Esophagus squamous epithelium (tissue), 5 donors: ENCODE measurements at regions not wholly inside any gene's neighbourhood (a gene's known extent, or its start where the extent isn't known, plus 50 kb on each side); places are given as distances from the start of the nearest gene placed in this dataset.

Source experiments
- DNase-seq: peaks from one replicate; lab custom pipeline; 2025; lab: John Stamatoyannopoulos, UW
- H3K27ac ChIP-seq, 4 donors: fragments of 200-600 bp; sonication (generic); one replicate each; pipeline ENCODE4 v1.5.1; 2016 to 2019; ENCODE audit warnings: mild to moderate bottlenecking in 1 of 4
- H3K27me3 ChIP-seq, 4 donors: fragments of 200-600 bp; sonication (generic); 1 replicate in 3 of 4; 2 replicates in 1 of 4; pipeline versions ENCODE4 v1.5.1 to v1.6.0; 2017 to 2021; ENCODE audit warnings: antibody characterized with exemption in 1 of 4
- H3K36me3 ChIP-seq, 3 donors: fragments of 200-600 bp; sonication (generic); one replicate each; pipeline ENCODE4 v1.5.1; 2016 to 2019
- H3K4me1 ChIP-seq, 3 donors: fragments of 200-600 bp; sonication (generic); one replicate each; pipeline ENCODE4 v1.5.1; 2017 to 2019
- H3K4me3 ChIP-seq, 4 donors: fragments of 200-600 bp; sonication (generic); 1 replicate in 3 of 4; 2 replicates in 1 of 4; pipeline ENCODE4 v1.5.1; 2016 to 2019; ENCODE audit warnings: mild to moderate bottlenecking in 2 of 4, moderate library complexity in 1 of 4
- H3K9me3 ChIP-seq, 3 donors: fragments of 200-600 bp; sonication (generic); one replicate each; pipeline ENCODE4 v1.5.1; 2016 to 2019
- CTCF ChIP-seq, 6 experiments: fragments of 450-650 bp in 4 of 6; fragments of 200-600 bp in 2 of 6; sonication (generic) in 2 of 6; IDR thresholded peaks; one replicate each; pipeline ENCODE4 v1.5.1; 2016 to 2019; ENCODE audit warnings: antibody characterized with exemption in 6 of 6, mild to moderate bottlenecking in 4 of 6, moderate library complexity in 4 of 6
- POLR2A ChIP-seq, 4 donors: fragments of 450-650 bp; IDR thresholded peaks; one replicate each; pipeline ENCODE4 v1.6.1; 2017; ENCODE audit warnings: antibody characterized with exemption in 4 of 4, mild to moderate bottlenecking in 4 of 4, moderate library complexity in 3 of 4
- WGBS, 2 donors: methylation state at CpG; one replicate each; pipeline ENCODE4 v1.1.5; 2018; 5-methylcytosine and 5-hydroxymethylcytosine counted together
- intact Hi-C: fragments of 100-400 bp; cut with DNase I; formaldehyde crosslinking; loops from one replicate; pipeline ENCODE4 v1.15.0; 2022
- donor health status: DM: yes; HTN: yes; CAD: no.

GRCh38 chr21:19855522-19855921, 1142.7 kb upstream of the NCAM2 start:
- no peak overlapping the region for H3K4me3 ChIP-seq
- intact Hi-C loops: no loop called here
- peaks cover 0 to 20% (median 0%) of the 10 kb centered on the region in 3 donors for H3K9me3 ChIP-seq
- no peak overlapping the region for H3K27ac ChIP-seq
- no peak for TF ChIP-seq POLR2A (IDR thresholded peaks at IDR 0.05)
- TF ChIP-seq CTCF (IDR thresholded peaks at IDR 0.05): no peak
- no peaks in the 10 kb centered on the region for H3K36me3 ChIP-seq
- H3K4me1 ChIP-seq: no peaks in the 10 kb centered on the region
- whole genome bisulfite sequencing, 2 donors: 65 to 93% methylated on average over 3 of the region's 3 CpGs
- H3K27me3 ChIP-seq: no peaks in the 10 kb centered on the region
- no peak for DNase-seq

- H3K36me3 ChIP-seq: no peaks in the 10 kb centered on the region
- no peaks in the 10 kb centered on the region for H3K27me3 ChIP-seq
- no peak overlapping the region for H3K27ac ChIP-seq
- no peak for DNase-seq
- intact Hi-C loops: no loop called here
- H3K9me3 ChIP-seq: peaks cover 0 to 3% (median 0%) of the 10 kb centered on the region in 3 donors
- 71% methylated on average over 2 of the region's 2 CpGs for WGBS, 2 donors
- no peak for TF ChIP-seq CTCF (IDR thresholded peaks at IDR 0.05)
- no peak for TF ChIP-seq POLR2A (IDR thresholded peaks at IDR 0.05)
- no peak overlapping the region for H3K4me3 ChIP-seq
- no peaks in the 10 kb centered on the region for H3K4me1 ChIP-seq
These were observed 1133.7 kb upstream of the NCAM2 start for GRCh38 chr21:19864476-19864875.

- 83 to 96% methylated on average over 2 of the region's 2 CpGs for WGBS, 2 donors
- no peak for TF ChIP-seq CTCF (IDR thresholded peaks at IDR 0.05)
- TF ChIP-seq POLR2A (IDR thresholded peaks at IDR 0.05): no peak
- no peak overlapping the region for H3K4me3 ChIP-seq
These were observed 1127.5 kb upstream of the NCAM2 start for GRCh38 chr21:19870682-19871081.

GRCh38 chr21:19874521-19874920, 1123.7 kb upstream of the NCAM2 start:
- H3K4me1 ChIP-seq: no peaks in the 10 kb centered on the region
- H3K4me3 ChIP-seq: no peak overlapping the region
- H3K9me3 ChIP-seq: peaks cover 0 to 8% (median 3%) of the 10 kb centered on the region in 3 donors
- no peaks in the 10 kb centered on the region for H3K36me3 ChIP-seq
- TF ChIP-seq CTCF (IDR thresholded peaks at IDR 0.05) (no peak), POLR2A (IDR thresholded peaks at IDR 0.05) (no peak)
- no peaks in the 10 kb centered on the region for H3K27me3 ChIP-seq
- intact Hi-C loops: no loop called here
- WGBS, 2 donors: 72 to 76% methylated on average over 2 of the region's 2 CpGs
- no peak for DNase-seq
- H3K27ac ChIP-seq: no peak overlapping the region

More at GRCh38 chr21:19870682-19871081, 1127.5 kb upstream of the NCAM2 start:
- peaks cover 0 to 3% (median 0%) of the 10 kb centered on the region in 3 donors for H3K9me3 ChIP-seq
- H3K27ac ChIP-seq: no peak overlapping the region
- H3K4me1 ChIP-seq: no peaks in the 10 kb centered on the region
- no peak for DNase-seq
- intact Hi-C loops: no loop called here
- H3K36me3 ChIP-seq: no peaks in the 10 kb centered on the region
- no peaks in the 10 kb centered on the region for H3K27me3 ChIP-seq

GRCh38 chr21:19878133-19878532, 1120.1 kb upstream of the NCAM2 start:
- Histone ChIP-seq H3K27ac (no peak overlapping the region), H3K27me3 (no peaks in the 10 kb centered on the region), H3K4me3 (no peak overlapping the region), H3K9me3 (peaks cover 0 to 8% (median 3%) of the 10 kb centered on the region in 3 donors), H3K4me1 (no peaks in the 10 kb centered on the region), H3K36me3 (no peaks in the 10 kb centered on the region)
- no peak for DNase-seq
- intact Hi-C loops: no loop called here
- TF ChIP-seq POLR2A (IDR thresholded peaks at IDR 0.05) (no peak), CTCF (IDR thresholded peaks at IDR 0.05) (no peak)
- 78 to 81% methylated on average over 3 of the region's 3 CpGs for WGBS, 2 donors
